ENCODE measurements at regions not wholly inside any gene's neighbourhood (a gene's known extent, or its start where the extent isn't known, plus 50 kb on each side); places are given as distances from the start of the nearest gene placed in this dataset.

DNA sequence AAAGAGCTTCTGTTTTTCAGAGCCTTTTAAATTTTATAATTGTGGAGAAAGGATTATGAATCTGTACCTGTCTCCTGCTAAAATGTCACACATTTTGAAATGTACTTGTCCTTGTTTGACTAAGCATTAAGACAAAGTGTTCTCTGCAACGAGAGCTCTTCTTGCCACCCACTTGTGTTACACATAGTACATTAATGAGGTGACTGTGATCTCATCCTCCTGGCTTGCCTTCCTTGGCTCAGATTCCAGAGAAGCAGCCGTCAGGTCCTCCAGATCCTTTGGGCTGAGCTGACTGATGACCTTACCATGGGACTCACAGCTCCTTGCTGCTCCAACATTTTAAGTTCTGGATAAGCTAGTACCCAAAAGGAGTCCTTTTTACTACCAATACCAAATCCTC, 81.4 kb downstream of the BBS10 start:
- TF ChIP-seq POLR2A (IDR thresholded peaks at IDR 0.05): no peak
- TF ChIP-seq, protein P1, sequence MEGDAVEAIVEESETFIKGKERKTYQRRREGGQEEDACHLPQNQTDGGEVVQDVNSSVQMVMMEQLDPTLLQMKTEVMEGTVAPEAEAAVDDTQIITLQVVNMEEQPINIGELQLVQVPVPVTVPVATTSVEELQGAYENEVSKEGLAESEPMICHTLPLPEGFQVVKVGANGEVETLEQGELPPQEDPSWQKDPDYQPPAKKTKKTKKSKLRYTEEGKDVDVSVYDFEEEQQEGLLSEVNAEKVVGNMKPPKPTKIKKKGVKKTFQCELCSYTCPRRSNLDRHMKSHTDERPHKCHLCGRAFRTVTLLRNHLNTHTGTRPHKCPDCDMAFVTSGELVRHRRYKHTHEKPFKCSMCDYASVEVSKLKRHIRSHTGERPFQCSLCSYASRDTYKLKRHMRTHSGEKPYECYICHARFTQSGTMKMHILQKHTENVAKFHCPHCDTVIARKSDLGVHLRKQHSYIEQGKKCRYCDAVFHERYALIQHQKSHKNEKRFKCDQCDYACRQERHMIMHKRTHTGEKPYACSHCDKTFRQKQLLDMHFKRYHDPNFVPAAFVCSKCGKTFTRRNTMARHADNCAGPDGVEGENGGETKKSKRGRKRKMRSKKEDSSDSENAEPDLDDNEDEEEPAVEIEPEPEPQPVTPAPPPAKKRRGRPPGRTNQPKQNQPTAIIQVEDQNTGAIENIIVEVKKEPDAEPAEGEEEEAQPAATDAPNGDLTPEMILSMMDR (IDR thresholded peaks at IDR 0.05): no peak

Measured in lower leg skin (tissue), 3 donors.